WI38 (cell line): ENCODE measurements at regions not wholly inside any gene's neighbourhood (a gene's known extent, or its start where the extent isn't known, plus 50 kb on each side); places are given as distances from the start of the nearest gene placed in this dataset.
A peak's percentile ranks its signal among the peaks of the same experiment; 100 is the strongest.

Source experiments
- H3K4me3 ChIP-seq: 2 replicates; pipeline ENCODE4 v1.5.1; 2011; ENCODE audit warnings: low read depth, mild to moderate bottlenecking, control low read depth, low read length
- TF ChIP-seq, protein P1 (sequence below): IDR thresholded peaks from 2 replicates; pipeline ENCODE4 v1.5.1; 2012; ENCODE audit warnings: low read depth, mild to moderate bottlenecking, control low read depth, low read length

DNA sequence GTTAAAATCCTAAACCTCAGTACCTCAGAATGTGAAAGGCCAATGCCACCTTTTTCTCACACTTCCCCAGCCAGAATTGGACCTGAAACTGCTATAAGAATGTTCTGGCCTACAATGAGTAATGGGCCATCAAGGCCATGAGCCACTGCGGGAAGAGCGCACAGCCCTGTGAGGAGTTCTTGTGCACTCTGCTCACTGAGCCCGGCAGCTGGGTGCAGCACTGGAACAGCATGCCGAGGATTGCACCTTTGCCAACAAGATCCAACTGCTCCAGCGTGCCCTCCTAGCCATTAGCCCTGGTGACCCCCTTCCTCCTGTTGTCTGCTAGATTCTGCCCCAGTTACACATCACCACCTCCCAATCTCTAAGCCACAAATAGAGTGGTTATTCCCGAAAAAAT lies 758.1 kb downstream of the PRELID2 start:
- no peak overlapping the region for H3K4me3 ChIP-seq
- TF ChIP-seq, protein P1, sequence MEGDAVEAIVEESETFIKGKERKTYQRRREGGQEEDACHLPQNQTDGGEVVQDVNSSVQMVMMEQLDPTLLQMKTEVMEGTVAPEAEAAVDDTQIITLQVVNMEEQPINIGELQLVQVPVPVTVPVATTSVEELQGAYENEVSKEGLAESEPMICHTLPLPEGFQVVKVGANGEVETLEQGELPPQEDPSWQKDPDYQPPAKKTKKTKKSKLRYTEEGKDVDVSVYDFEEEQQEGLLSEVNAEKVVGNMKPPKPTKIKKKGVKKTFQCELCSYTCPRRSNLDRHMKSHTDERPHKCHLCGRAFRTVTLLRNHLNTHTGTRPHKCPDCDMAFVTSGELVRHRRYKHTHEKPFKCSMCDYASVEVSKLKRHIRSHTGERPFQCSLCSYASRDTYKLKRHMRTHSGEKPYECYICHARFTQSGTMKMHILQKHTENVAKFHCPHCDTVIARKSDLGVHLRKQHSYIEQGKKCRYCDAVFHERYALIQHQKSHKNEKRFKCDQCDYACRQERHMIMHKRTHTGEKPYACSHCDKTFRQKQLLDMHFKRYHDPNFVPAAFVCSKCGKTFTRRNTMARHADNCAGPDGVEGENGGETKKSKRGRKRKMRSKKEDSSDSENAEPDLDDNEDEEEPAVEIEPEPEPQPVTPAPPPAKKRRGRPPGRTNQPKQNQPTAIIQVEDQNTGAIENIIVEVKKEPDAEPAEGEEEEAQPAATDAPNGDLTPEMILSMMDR: no peak

DNA sequence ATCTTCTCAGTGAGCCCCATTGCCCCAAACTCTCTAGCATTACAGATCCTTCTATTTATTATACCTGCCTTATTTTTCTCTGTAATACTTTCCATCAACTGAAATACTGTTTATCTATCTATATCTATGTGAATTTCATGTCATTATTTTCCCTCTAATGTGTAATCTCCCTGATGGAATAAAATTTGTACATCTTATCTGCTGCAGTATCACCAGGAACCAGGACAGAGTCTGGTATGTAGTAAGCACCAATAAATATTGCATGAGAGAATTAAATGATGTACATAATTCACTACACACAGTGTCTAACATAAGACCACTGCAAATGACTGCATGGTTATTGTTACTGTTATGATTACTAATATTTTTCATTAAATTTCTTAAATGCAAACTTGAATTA lies 759.1 kb downstream of the PRELID2 start:
- TF ChIP-seq, protein P1: no peak
- H3K4me3 ChIP-seq: no peak overlapping the region

DNA sequence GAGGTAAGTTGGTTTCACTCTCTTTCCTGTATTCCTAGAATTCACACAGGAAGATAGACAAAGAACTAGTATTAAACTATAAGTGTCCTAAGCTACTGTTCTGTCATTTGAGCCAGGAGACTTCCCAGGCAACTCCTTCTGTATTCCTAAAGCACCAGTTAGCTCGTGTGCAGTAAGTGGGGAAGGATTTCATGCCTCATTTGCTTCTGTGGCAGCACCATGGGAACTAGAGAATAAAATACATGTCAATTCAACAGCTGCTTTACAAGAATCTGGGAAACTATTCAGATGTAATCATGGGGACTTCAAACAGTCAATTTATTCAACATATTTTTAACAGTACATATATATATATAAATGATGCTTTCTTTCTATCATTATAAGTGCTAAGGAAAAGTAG lies 762.3 kb downstream of the PRELID2 start:
- no peak overlapping the region for H3K4me3 ChIP-seq
- TF ChIP-seq, protein P1: no peak

DNA sequence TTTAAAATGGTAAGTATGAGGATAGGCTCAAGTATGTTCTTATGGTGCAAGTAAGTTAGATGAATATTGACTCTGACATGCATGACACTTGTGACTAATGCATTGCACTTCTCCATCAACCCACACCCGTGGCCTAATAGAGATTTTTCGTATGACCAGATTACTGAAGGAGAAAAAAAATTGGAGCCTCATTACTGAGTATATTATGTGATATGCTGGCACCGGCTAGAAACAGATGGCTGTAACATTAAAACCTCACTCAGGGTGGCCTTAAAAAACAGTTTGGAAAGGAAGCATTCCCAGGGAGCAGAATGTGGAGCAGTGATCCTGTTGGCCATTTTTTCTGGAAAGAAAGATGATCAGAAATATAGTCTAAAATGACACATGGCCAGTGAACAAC lies 766.4 kb downstream of the PRELID2 start:
- H3K4me3 ChIP-seq: no peak overlapping the region
- TF ChIP-seq, protein P1: no peak

DNA sequence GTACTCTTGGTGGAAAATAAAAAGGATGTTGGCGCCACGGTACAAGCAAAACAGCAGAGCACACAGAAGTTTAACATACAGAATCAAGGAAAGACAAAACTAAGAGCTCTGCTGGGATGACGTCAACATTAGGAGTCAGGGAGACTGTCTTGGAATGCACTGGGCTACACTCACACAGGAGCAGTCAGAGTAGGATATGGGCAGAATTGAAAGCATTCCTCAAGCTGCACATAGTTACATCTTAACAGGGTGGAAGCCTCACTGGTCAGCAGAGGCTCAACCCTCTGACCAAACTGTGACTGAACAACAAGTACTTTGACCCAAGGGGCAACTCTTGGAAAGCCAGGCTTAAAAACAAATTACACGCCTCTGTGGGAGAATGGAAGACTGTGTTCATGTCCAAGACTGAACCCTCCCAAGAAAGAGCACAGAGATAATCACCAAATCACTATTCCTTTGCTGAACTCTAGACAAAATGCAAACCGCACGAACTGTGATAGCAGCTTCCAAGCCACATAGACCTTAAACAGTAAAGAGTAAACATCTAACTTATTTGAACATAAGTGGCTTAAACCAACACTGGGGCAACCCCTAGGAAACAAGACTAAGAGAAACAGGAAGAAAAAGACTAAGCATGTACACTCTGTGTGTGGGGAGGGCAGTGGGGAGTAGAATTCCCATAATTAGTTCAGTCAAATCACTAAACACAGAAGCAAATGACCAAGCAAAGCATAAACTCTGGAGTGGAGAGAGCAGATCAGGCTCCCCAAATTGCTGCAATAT lies 772.7 kb downstream of the PRELID2 start:
- H3K4me3 ChIP-seq: no peak overlapping the region
- TF ChIP-seq, protein P1: no peak

DNA sequence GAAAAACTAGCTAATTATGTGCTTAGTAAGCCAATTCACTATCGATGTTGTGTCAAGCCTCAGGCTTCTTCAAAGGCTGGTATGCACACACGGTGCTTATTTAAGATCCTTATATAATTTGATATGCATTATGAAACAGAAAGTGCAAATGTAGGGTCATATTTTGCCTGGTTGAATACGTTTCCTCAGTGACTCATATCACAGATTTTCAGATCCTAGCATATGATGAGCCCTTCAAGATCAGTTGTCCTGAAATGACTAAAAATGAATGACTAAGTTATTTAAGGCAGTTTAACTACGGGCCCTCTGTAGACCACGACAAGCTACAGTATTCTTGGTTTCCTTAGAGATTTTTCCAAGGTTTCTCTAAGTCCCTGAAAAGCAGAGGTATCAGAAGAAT lies 778.3 kb downstream of the PRELID2 start:
- TF ChIP-seq, protein P1: no peak
- H3K4me3 ChIP-seq: peak overlapping the region; percentile 21; the same call in 1 of the 2 replicates

DNA sequence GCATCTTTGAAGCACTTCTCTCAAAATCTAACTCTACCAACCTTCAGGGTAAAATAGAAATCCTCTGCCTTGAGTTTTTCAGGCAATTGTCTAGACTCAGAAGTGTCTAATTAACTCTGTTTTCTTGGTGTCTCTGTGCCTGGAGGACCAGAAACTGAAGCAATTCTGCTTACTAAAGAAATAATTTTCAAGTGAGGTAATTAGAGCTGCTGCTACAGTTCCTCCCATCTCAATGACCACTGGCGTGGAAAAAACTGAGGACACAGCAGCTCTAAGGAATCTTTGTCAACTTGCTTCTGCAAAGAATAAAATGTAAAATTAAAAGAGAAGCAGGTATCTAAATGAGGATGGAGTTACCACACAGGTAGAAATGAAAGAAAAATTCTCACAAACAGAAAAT lies 785.0 kb downstream of the PRELID2 start:
- no peak overlapping the region for H3K4me3 ChIP-seq
- TF ChIP-seq, protein P1: no peak
